Upper lobe of left lung (tissue), 6 donors: ENCODE measurements at regions not wholly inside any gene's neighbourhood (a gene's known extent, or its start where the extent isn't known, plus 50 kb on each side); places are given as distances from the start of the nearest gene placed in this dataset.

ENCODE experiments used
- ATAC-seq, 2 donors: fragments of 200-7000 bp; cut with Tn5 transposase; one replicate each; pipeline ENCODE4 v1.9.1; 2022; ENCODE audit warnings: mild to moderate bottlenecking in 2 of 2, moderate library complexity in 2 of 2; ENCODE audit not compliant: low FRiP score in 2 of 2
- DNase-seq, 2 donors: peaks; one replicate each; pipeline ENCODE4 v3.0.0-alpha.2; 2019 to 2020
- H3K27ac ChIP-seq, 4 donors: fragments of 200-600 bp; sonication (generic); one replicate each; pipeline ENCODE4 v1.5.1; 2016 to 2019
- H3K27me3 ChIP-seq, 4 donors: fragments of 200-600 bp; sonication (generic); one replicate each; pipeline ENCODE4 v1.5.1; 2017 to 2019
- H3K36me3 ChIP-seq, 4 donors: fragments of 200-600 bp; sonication (generic); one replicate each; pipeline ENCODE4 v1.5.1; 2016 to 2019
- H3K4me1 ChIP-seq, 4 donors: fragments of 200-600 bp; sonication (generic); one replicate each; pipeline ENCODE4 v1.5.1; 2018 to 2019
- H3K4me3 ChIP-seq, 4 donors: fragments of 200-600 bp; sonication (generic); one replicate each; pipeline ENCODE4 v1.5.1; 2017 to 2019; ENCODE audit warnings: mild to moderate bottlenecking in 2 of 4, moderate library complexity in 1 of 4
- H3K9me3 ChIP-seq, 4 donors: fragments of 200-600 bp; sonication (generic); one replicate each; pipeline ENCODE4 v1.5.1; 2018 to 2019
- EP300 ChIP-seq, 4 donors: sonication (generic); formaldehyde crosslinking; IDR thresholded peaks; one replicate each; pipeline ENCODE4 v1.5.1; 2017; ENCODE audit warnings: antibody characterized with exemption in 4 of 4, control low read depth in 2 of 4
- POLR2A ChIP-seq, 4 donors: fragments of 450-650 bp; IDR thresholded peaks; one replicate each; pipeline ENCODE4 v1.5.1; 2016 to 2017; ENCODE audit warnings: antibody characterized with exemption in 4 of 4, mild to moderate bottlenecking in 2 of 4
- POLR2AphosphoS5 ChIP-seq, 2 donors: sonication (generic); formaldehyde crosslinking; IDR thresholded peaks; one replicate each; pipeline ENCODE4 v1.5.1; 2017; ENCODE audit warnings: antibody characterized with exemption in 2 of 2
- WGBS, 2 donors: methylation state at CpG; one replicate each; pipeline ENCODE4 v1.1.5; 2017 to 2018; 5-methylcytosine and 5-hydroxymethylcytosine counted together
- TF ChIP-seq, protein P1 (sequence below), 6 experiments: fragments of 450-650 bp in 4 of 6; fragments of 200-600 bp in 2 of 6; sonication (generic) in 2 of 6; IDR thresholded peaks; one replicate each; pipeline ENCODE4 v1.5.1; 2016 to 2019; ENCODE audit warnings: antibody characterized with exemption in 6 of 6
- donor health status: DM: no; HTN: no; CAD: no; lungs with moderate emphysema.
- donor health status: DM: no; HTN: yes; CAD: no; lungs with severe emphysema.

DNA sequence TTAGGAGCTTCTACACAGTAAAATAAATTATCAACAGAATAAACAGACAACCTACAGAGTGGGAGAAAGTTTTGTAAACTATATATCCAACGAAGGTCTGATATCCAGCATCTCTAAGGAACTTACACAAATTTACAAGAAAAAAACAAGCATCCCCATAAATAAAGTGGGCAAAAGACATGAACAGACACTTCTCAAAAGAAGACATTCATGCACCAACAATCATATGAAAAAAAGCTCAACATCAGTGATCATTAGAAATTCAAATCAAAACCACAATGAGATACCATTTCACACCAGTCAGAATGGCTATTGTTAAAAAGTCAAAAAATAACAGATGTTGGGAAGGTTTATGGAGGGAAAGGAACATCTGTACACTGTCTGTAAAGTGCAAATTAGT, 526.4 kb upstream of the CAMK1G start:
- H3K27ac ChIP-seq, result no peak overlapping the region
- WGBS, 2 donors, result 89 to 93% methylated on average over 1 of the region's 1 CpG
- H3K9me3 ChIP-seq, result peaks cover 0 to 3% (median 0%) of the 10 kb centered on the region in 4 donors
- no peak overlapping the region for H3K4me3 ChIP-seq
- no peak for ATAC-seq
- TF ChIP-seq, protein P1, sequence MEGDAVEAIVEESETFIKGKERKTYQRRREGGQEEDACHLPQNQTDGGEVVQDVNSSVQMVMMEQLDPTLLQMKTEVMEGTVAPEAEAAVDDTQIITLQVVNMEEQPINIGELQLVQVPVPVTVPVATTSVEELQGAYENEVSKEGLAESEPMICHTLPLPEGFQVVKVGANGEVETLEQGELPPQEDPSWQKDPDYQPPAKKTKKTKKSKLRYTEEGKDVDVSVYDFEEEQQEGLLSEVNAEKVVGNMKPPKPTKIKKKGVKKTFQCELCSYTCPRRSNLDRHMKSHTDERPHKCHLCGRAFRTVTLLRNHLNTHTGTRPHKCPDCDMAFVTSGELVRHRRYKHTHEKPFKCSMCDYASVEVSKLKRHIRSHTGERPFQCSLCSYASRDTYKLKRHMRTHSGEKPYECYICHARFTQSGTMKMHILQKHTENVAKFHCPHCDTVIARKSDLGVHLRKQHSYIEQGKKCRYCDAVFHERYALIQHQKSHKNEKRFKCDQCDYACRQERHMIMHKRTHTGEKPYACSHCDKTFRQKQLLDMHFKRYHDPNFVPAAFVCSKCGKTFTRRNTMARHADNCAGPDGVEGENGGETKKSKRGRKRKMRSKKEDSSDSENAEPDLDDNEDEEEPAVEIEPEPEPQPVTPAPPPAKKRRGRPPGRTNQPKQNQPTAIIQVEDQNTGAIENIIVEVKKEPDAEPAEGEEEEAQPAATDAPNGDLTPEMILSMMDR (IDR thresholded peaks at IDR 0.05), result no peak
- TF ChIP-seq EP300 (IDR thresholded peaks at IDR 0.05), result no peak
- no peak for TF ChIP-seq POLR2AphosphoS5 (IDR thresholded peaks at IDR 0.05)
- no peak for TF ChIP-seq POLR2A (IDR thresholded peaks at IDR 0.05)
- no peaks in the 10 kb centered on the region for H3K36me3 ChIP-seq
- no peak for DNase-seq
- H3K4me1 ChIP-seq, result no peaks in the 10 kb centered on the region
- no peaks in the 10 kb centered on the region for H3K27me3 ChIP-seq

DNA sequence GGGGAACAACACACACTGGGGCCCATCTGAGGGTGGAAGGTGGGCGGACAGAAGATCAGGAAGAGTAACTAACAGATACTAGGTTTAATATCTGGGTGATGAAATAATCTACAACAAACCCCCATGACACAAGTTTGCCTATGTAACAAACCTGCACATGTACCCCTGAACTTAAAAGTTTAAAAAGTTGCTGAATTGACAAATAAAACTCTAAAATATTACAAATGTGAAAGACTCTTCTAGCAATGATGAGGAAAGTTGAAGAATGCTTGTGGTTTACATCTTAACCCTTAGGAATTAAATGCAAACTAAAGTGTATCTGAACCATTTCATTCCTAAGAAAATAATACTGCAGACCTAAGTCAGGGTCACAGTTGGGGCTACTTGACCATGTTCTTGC, 525.6 kb upstream of the CAMK1G start:
- ATAC-seq, result no peak
- TF ChIP-seq EP300 (IDR thresholded peaks at IDR 0.05) (no peak), POLR2A (IDR thresholded peaks at IDR 0.05) (no peak), POLR2AphosphoS5 (IDR thresholded peaks at IDR 0.05) (no peak)
- TF ChIP-seq, protein P1 (IDR thresholded peaks at IDR 0.05), result no peak
- Histone ChIP-seq H3K27me3 (no peaks in the 10 kb centered on the region), H3K4me3 (no peak overlapping the region), H3K4me1 (no peaks in the 10 kb centered on the region), H3K27ac (no peak overlapping the region), H3K36me3 (no peaks in the 10 kb centered on the region), H3K9me3 (peaks cover 0 to 3% (median 0%) of the 10 kb centered on the region in 4 donors)
- 91 to 96% methylated on average over 1 of the region's 1 CpG for WGBS, 2 donors
- DNase-seq, result no peak

DNA sequence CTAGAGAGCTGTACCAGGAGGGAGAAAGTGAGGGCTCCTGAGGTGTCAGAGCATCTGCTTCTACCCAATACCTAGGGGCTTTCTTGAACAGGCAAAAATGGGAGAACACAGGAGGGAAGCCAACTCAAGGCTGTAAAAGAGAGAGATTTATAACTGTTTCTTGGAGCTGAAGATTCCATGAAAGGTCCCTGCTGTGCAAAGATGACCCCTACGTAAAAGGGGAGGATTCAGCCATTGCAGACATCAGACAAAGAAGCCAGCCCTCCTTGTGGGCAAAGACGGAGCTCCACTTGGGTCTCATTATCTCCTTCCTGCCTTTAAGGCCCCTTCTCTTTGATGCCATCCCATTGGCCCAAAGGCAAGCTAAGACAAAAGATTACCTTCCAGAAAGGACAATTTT, 524.1 kb upstream of the CAMK1G start:
- 61 to 65% methylated on average over 2 of the region's 2 CpGs for WGBS, 2 donors
- H3K36me3 ChIP-seq, result no peaks in the 10 kb centered on the region
- no peak overlapping the region for H3K27ac ChIP-seq
- no peaks in the 10 kb centered on the region for H3K27me3 ChIP-seq
- DNase-seq (no peak), ATAC-seq (no peak)
- no peak overlapping the region for H3K4me3 ChIP-seq
- no peaks in the 10 kb centered on the region for H3K4me1 ChIP-seq
- TF ChIP-seq POLR2AphosphoS5 (IDR thresholded peaks at IDR 0.05) (no peak), POLR2A (IDR thresholded peaks at IDR 0.05) (no peak), EP300 (IDR thresholded peaks at IDR 0.05) (no peak)
- TF ChIP-seq, protein P1 (IDR thresholded peaks at IDR 0.05), result no peak
- H3K9me3 ChIP-seq, result peaks cover 0 to 3% (median 0%) of the 10 kb centered on the region in 4 donors

DNA sequence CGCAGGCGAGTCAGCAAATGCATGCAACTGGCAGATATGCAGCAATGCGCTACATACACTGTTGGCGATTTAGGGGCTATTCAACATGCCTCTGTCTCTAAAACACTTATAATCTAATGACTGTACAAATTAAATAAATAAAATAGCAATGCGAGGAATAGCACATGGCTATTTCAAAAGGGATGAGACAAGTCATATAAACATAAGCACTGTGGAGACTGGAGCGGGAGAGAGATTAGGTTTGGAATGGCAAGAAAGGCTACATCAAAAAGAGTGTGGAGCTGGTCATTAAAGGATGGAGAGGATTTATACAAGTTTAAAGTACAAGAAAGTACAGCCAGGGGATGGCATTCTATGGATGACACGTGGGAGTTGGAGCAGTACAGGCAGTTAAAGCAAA, 523.5 kb upstream of the CAMK1G start:
- peaks cover 0 to 3% (median 0%) of the 10 kb centered on the region in 4 donors for H3K9me3 ChIP-seq
- no peak overlapping the region for H3K4me3 ChIP-seq
- ATAC-seq, result no peak
- no peak for DNase-seq
- WGBS, 2 donors, result 60 to 74% methylated on average over 7 of the region's 7 CpGs
- no peak overlapping the region for H3K27ac ChIP-seq
- no peak for TF ChIP-seq POLR2A (IDR thresholded peaks at IDR 0.05)
- no peak for TF ChIP-seq POLR2AphosphoS5 (IDR thresholded peaks at IDR 0.05)
- no peak for TF ChIP-seq EP300 (IDR thresholded peaks at IDR 0.05)
- TF ChIP-seq, protein P1 (IDR thresholded peaks at IDR 0.05), result no peak
- no peaks in the 10 kb centered on the region for H3K27me3 ChIP-seq
- H3K4me1 ChIP-seq, result no peaks in the 10 kb centered on the region
- H3K36me3 ChIP-seq, result no peaks in the 10 kb centered on the region

DNA sequence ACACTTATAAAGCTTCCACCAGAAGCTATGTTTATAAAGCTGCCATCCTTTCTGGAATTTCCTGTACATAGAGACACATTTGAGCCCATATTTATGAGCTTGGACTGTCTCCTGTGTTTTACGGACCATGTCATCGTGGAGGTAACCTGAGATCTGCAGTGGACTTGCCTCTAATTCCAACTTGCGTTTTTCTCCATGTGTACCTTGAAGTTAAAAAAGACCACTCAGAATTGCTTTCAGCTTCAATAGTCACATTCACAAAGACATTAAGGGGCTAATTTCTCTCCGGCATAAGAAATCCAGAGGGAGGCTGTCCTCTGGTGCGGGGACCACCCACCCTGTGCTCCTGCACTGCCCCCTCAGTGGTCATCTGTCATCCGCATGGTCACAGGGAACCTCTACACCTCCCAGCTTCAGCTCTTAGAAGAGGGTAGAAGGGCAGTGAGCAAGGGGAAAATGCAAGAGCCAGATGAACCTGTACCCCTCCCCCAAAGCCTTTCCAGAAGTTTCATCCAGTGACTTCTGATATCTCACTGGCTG, 521.4 kb upstream of the CAMK1G start:
- TF ChIP-seq POLR2AphosphoS5 (IDR thresholded peaks at IDR 0.05) (no peak), POLR2A (IDR thresholded peaks at IDR 0.05) (no peak), EP300 (IDR thresholded peaks at IDR 0.05) (no peak)
- TF ChIP-seq, protein P1 (IDR thresholded peaks at IDR 0.05), result no peak
- ATAC-seq (no peak), DNase-seq (no peak)
- Histone ChIP-seq H3K27ac (no peak overlapping the region), H3K27me3 (no peaks in the 10 kb centered on the region), H3K4me3 (no peak overlapping the region), H3K9me3 (peaks cover 0 to under 1% (median 0%) of the 10 kb centered on the region in 4 donors), H3K4me1 (no peaks in the 10 kb centered on the region), H3K36me3 (no peaks in the 10 kb centered on the region)
- 58 to 73% methylated on average over 6 of the region's 6 CpGs for WGBS, 2 donors
